ENCODE measurements at regions not wholly inside any gene's neighbourhood (a gene's known extent, or its start where the extent isn't known, plus 50 kb on each side); places are given as distances from the start of the nearest gene placed in this dataset.

- no peak for DNase-seq (ENCODE audit: low spot score in 2 of 2)
- intact Hi-C loops (cut with DNase I) = no loop called here
- H3K36me3 ChIP-seq = no peaks in the 10 kb centered on the region
- no peaks in the 10 kb centered on the region for H3K27me3 ChIP-seq
- TF ChIP-seq CTCF (IDR thresholded peaks at IDR 0.05) = no peak
- H3K27ac ChIP-seq = no peak overlapping the region
- H3K9me3 ChIP-seq = no peaks in the 10 kb centered on the region
- no peak overlapping the region for H3K4me3 ChIP-seq
- no peaks in the 10 kb centered on the region for H3K4me1 ChIP-seq
These were observed 147.6 kb downstream of the NDUFA12 start for GRCh38 chr12:94855853-94856252.

DNA sequence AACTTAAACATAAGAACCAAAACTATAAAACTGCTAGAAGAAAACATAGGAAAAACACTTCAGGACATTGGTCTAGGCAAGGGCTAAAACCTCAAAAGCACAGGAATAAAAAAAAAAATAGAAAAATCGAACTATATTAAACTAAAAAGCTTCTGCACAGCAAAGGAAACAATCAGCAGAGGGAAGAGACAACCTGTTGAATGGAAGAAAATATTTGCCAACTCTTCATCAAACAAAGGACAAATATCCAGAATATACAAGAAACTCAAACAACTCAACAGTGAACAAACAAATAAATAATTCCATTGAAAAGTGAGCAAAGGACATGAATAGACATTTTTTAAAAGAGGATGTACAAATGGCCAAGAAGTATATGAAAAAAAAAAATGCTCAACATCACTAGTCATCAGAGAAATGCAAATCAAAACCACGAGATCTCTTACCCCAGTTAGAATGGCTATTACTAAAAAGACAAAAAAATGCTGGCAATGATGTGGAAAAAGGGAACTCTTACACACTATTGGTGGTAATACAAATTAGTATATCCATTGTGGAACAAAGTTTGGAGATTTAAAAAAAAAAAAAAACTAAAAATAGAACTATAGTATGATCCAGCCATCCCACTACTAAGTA, 152.0 kb downstream of the NDUFA12 start:
- H3K4me3 ChIP-seq = no peak overlapping the region
- H3K36me3 ChIP-seq = no peaks in the 10 kb centered on the region
- intact Hi-C loops (cut with DNase I) = no loop called here
- H3K9me3 ChIP-seq = no peaks in the 10 kb centered on the region
- no peaks in the 10 kb centered on the region for H3K27me3 ChIP-seq
- DNase-seq (ENCODE audit: low spot score in 2 of 2) = no peak
- no peak for TF ChIP-seq CTCF (IDR thresholded peaks at IDR 0.05)
- H3K27ac ChIP-seq = no peak overlapping the region
- no peaks in the 10 kb centered on the region for H3K4me1 ChIP-seq

GRCh38 chr12:94849411-94849976, 154.0 kb downstream of the NDUFA12 start:
- H3K4me1 ChIP-seq = no peaks in the 10 kb centered on the region
- H3K36me3 ChIP-seq = no peaks in the 10 kb centered on the region
- no peak for DNase-seq (ENCODE audit: low spot score in 2 of 2)
- no peak overlapping the region for H3K27ac ChIP-seq
- intact Hi-C loops (cut with DNase I) = no loop called here
- H3K9me3 ChIP-seq = no peaks in the 10 kb centered on the region
- H3K4me3 ChIP-seq = no peak overlapping the region
- TF ChIP-seq CTCF (IDR thresholded peaks at IDR 0.05) = no peak
- no peaks in the 10 kb centered on the region for H3K27me3 ChIP-seq

- no peak for DNase-seq (ENCODE audit: low spot score in 2 of 2)
- no peaks in the 10 kb centered on the region for H3K9me3 ChIP-seq
- no peak for TF ChIP-seq CTCF (IDR thresholded peaks at IDR 0.05)
- H3K27me3 ChIP-seq = no peaks in the 10 kb centered on the region
- H3K4me1 ChIP-seq = no peaks in the 10 kb centered on the region
- H3K4me3 ChIP-seq = no peak overlapping the region
- no peak overlapping the region for H3K27ac ChIP-seq
- intact Hi-C loops (cut with DNase I) = no loop called here
- no peaks in the 10 kb centered on the region for H3K36me3 ChIP-seq
These were observed 154.5 kb downstream of the NDUFA12 start for GRCh38 chr12:94848966-94849365.

DNA sequence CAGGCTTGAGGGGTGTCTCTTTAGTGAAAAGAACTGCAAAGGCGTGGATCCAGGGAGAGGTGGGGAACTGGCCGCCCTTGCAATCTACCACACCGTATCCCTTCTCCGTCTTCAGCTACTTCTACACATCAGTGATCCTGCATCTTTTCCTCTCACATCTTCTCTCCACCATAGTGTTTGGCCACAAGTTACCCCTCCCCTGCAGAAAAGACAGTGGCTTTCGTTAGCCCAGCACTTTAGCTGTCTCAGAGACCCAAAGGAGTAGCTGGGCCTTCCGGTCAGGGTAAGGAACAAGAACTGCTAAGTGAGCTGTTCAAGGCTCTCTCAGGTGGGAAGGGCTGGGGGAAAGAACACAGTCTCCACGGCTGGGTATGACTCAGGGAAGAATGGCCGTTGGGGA, 158.4 kb downstream of the NDUFA12 start:
- no peaks in the 10 kb centered on the region for H3K9me3 ChIP-seq
- no peaks in the 10 kb centered on the region for H3K27me3 ChIP-seq
- no peak overlapping the region for H3K27ac ChIP-seq
- no peak for TF ChIP-seq CTCF (IDR thresholded peaks at IDR 0.05)
- no peaks in the 10 kb centered on the region for H3K36me3 ChIP-seq
- no peak for DNase-seq (ENCODE audit: low spot score in 2 of 2)
- intact Hi-C loops (cut with DNase I) = no loop called here
- no peaks in the 10 kb centered on the region for H3K4me1 ChIP-seq
- H3K4me3 ChIP-seq = no peak overlapping the region

DNA sequence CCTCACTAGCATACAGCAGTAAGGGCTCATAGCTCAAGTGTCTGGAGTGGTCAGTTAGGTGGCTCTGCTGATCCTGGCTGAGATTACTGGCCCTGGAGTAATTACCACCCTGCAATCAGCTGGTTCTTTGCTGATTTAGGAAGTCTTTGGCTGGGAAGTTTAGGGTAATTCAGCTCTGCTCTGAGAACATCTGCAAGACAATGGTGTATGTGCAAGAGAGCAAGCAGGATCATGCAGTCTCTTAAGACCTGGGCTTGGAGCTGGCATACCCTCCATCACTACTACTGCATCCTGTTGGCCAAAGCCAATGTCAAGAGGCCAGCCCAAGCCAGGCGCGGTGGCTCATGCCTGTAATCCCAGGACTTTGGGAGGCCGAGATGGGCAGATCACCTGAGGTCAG, 159.0 kb downstream of the NDUFA12 start:
- no peak for TF ChIP-seq CTCF (IDR thresholded peaks at IDR 0.05)

More for the DNA sequence above, 159.0 kb downstream of the NDUFA12 start:
- no peak for DNase-seq (ENCODE audit: low spot score in 2 of 2)
- H3K4me1 ChIP-seq = no peaks in the 10 kb centered on the region
- H3K27me3 ChIP-seq = no peaks in the 10 kb centered on the region
- no peak overlapping the region for H3K27ac ChIP-seq
- no peak overlapping the region for H3K4me3 ChIP-seq
- H3K9me3 ChIP-seq = no peaks in the 10 kb centered on the region
- H3K36me3 ChIP-seq = no peaks in the 10 kb centered on the region
- intact Hi-C loops (cut with DNase I) = no loop called here

Measured in ascending aorta (tissue), 2 donors.